Activated naive CD4-positive, alpha-beta T cell treated with anti-CD3 and anti-CD28 coated beads, Interleukin-2, amount 50 U/mL, for 16 hours (primary cell): ENCODE measurements at regions not wholly inside any gene's neighbourhood (a gene's known extent, or its start where the extent isn't known, plus 50 kb on each side); places are given as distances from the start of the nearest gene placed in this dataset.
"Not testable (repeated sequence)": the region's sequence is repeated elsewhere in the genome, so short reads cannot be mapped to it uniquely, and the experiment has no call there.

Experiments
- DNase-seq: peaks from one replicate; pipeline ENCODE4 v3.0.0-alpha.2; 2020

DNA sequence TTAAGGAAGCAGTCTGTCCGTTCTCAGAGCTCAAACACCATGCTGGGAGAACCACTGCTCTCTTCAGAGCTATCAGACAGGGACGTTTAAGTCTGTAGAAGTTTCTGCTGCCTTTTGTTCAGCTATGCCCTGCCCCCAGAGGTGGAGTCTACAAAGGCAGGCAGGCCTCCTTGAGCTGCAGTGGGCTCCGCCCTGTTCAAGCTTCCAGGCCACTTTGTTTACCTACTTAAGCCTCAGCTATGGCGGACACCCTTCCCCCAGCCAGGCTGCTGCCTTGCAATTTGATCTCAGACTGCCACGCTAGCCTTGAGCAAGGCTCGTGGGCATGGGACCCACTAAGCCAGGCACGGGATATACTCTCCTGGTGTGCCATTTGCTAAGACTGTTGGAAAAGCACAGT lies 180.7 kb upstream of the TMEM196 start:
- not testable (repeated sequence) for DNase-seq

DNA sequence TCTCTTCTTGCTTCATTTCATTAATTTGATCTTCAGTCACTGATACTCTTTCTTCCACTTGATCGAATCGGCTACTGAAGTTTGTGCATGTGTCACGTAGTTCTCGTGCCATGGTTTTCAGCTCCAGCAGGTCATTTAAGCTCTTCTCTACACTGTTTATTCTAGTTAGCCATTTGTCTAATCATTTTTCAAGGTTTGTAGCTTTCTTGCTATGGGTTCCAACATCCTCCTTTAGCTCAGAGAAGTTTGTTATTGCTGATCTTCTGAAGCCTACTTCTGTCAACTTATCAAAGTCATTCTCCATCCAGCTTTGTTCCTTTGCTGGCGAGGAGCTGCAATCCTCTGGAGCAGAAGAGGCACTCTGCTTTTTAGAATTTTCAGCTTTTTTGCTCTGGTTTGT lies 180.0 kb upstream of the TMEM196 start:
- DNase-seq = not testable (repeated sequence)

DNA sequence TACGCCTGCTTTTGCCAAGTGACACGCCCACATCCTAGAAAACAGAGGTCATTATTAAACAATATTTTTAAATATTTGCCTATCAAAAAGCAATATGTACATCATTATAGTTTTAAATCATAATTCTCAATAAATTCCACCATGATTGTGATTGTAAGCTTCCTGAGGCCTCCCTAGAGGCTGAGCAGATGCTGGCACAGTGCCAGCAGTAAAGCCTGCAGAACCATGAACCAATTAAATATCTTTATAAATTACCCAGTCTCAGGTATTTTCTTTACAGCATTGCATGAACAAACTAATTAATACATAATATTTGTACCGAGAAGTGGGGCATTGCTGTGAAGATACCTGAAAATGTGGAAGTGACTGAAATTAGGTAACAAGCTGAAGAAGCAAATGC lies 174.7 kb upstream of the TMEM196 start:
- no peak for DNase-seq

DNA sequence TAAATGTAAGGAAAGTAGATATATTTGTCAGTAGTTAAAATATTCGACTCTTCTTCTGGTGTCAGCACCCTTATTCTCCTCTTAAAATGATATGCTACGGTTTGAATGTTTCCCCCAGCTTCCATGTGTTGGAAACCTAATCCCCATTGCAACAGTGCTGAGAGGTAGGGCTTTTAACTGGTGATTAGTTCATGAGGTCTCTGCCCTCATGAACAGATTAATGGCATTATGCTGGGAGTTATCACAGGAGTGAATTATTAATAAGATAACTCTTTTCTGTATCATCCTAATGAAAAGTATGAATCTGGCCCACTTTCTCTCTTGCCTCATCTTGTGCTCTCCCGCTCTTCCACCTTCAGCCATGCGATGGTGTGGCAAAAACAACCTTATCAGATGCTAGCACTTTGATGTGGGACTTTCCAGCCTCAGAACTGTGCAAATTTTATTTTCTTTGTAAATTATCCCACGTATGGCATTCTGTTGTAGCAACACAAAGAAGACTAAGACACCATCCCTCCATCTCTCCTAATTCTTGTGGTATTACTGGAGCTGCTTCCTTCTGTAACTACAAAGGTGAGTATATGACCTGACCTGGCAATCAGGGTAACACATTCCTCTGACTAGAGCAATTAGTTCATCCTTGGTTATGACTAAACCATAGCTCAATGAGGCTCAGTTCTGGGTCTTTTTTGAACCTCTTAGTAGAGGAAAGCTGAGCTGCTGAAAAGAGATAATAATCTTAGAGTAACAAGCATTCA lies 171.1 kb upstream of the TMEM196 start:
- no peak for DNase-seq

DNA sequence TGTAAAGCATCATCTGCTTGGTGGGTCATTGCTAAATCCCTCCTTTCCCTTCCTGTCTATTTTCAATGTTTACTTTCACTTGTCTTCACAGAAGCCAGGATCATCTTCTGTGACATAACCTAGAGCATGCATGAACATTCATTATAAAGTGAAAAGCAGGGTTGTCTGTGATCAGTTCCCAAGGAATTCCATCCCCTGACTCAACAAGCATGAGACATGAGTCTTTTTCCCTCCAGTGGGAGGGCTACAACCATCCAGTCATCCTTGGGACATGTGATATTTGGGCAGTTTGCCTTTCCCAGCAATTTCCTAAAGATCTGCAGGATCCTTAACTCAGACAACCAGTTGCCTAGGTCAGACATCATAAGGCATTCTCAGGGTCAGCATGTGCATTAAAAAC lies 166.3 kb upstream of the TMEM196 start:
- DNase-seq = no peak

DNA sequence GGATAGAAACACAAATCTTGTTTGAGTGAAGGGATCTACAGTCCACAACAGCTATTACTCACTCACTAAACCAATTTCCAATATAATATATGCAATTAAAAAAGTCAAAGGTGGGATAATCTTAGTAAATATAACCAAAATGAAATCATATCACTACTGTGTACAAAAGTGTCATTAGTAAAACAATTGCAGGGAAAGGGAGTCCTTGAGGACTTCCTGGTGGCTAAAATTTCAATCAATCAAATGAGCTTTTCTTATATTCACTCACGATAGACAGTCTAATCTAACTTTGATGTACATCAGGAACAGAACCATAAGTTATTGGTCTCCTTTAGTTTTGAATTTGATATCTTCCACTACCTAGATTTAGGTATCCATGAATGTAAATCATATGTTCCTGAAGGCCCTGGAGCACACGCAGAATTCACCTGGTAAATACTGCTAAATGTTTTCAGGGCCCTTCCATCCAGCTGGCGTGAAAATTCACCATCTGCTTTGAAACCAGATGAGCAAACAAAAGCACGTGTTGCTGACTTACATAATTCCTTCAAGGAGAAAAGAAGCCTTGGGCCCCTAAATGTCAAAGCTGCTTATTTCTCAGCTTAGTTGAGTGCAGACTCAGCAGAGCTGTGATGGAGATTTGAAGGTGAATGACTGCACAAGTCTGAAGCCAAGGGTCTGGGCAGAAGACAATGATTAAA lies 159.3 kb upstream of the TMEM196 start:
- no peak for DNase-seq

DNA sequence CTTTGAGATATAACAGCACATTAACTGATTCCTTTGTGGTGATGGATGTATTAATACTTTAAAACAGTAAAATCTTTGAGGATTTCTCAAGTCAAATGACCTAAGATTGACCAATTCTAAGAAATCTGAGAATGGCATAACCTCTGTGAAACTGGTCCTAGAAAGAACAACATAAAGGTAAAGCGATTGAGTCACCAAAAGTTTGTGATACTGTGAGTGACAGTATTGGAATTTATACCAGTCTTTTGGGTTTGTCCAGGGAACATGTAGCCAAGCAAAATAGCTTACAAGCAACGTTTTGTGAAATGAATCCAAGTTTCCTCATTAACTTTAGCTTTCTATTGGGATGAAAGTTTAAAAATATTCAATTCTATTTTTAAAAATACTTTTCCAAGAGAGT lies 157.4 kb upstream of the TMEM196 start:
- no peak for DNase-seq

DNA sequence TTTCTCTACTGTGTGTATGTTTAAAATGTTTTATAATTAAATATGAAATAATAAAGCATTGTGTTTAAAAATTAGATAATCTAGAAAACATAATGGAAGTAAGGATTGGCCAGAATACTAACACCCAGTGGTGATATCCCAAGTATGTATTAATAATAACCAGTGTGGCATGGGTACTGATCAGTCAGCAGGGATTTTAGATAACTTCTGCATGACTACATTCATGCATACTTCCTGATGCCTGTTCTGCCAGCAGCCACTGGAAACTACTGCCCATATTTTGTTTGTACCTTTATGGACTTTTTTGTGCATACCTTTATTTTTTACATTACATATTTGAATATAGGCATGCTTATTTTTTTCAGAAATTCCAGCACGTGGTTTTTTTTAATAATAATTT lies 156.6 kb upstream of the TMEM196 start:
- DNase-seq = no peak

DNA sequence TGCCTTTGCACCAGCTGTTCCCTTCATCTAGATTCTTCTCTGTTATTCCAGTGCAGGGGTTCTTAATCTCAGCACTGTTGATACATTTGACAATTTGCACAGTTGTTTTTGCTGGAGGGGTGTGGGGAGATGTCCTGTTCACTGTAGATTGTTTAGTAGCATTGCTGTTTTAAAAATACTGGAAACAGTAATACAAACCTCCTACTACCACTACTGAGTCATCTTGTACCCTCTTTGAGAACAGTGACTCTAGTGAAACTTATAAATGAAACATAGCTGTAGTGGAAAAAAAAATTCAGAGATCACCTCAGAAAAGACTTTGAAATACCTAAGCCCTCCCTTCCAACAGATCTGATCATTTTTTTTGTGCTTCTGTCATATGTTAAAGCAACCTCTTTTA lies 154.8 kb upstream of the TMEM196 start:
- DNase-seq = no peak

DNA sequence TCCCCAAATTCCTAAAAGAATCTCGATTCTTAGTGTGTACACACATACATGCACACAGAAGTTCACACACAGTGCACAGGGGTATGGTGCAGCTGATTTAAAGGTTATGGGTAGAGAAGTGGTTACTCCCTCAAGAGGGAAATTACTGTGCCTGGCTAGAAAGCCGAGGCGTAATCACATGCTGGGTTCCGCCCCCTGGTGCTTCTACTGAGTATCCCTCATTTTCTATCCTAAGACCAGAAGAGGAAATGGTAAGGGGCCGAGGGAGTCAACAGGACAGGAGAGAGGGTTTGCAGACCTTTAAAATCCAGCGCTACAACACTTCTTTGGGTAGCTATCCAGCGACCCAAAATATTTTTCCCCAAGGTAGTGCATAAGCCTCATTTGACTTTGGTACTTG lies 147.3 kb upstream of the TMEM196 start:
- no peak for DNase-seq

DNA sequence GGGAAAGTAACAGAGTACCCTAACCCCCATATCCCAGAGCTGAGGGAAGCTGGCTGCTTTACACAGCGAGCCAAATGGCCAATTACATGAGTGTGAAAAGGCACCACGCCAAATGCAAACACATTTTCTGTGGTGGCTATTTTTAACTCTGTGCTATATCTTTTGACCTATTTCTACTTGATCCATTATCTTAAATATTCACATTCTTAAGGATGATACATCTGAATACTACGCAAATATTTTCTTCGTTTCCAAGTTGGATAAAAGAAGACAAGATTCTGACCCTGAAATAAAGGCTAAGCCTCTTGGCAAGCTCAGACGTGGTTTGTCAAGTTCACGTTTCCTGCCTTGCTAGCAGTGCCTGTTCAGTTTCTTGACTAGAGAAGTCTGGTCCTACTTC lies 146.7 kb upstream of the TMEM196 start:
- no peak for DNase-seq

DNA sequence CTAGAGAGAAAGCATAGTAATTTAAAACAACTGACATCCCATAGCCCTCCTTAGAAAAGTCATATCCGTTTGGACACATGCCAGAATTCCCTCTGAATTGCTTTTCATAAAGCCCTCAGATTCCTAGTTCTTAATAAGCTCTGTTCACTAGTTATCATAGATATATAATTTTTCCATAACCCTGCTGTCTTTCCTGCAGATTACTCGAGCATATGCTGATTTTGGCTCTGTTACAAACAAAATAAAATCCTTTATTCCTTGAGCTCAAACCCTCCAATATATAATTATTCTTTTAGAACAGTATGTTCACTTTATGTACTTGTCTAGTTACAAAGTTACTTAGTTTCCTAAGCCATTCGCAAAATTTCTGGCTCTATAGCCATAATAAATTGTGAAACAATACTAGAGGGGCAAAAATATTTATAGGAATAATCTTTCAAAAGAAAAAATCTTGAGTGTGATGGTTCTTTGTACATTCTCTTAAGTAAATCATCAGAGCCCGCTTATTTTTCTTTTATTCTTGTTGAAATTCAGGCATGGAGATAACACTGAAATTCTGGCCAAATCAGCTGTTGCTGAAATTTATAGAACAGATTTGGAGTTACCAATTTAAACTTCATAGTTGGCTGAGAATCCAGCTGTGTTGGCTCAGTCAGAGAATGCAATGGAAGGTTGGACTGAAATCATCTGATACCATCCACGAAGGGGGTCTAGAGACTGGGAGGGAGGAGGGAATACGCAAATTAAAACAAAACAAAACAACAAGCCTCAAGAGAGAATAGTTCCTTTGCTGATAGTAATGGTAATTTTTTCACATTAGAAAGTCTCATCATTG lies 146.1 kb upstream of the TMEM196 start:
- DNase-seq = no peak

DNA sequence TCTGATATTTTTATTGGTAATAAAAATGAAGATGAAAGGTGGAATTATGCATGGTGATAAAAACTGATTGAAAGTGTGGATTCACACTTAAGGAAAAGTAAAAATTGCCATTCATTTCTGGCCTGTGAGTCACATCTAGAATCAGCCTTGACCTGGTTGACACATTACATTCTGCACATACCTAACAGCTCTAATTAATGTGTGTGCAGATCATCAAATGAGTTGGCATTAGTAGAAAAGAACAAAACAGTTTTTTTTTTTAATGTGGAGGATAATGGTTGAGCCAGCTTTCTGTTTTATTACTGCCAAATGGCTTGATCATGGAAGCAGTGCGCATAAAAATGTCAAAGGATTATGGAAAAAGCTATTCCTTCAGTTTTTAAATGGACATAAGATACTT lies 142.6 kb upstream of the TMEM196 start:
- DNase-seq = no peak

DNA sequence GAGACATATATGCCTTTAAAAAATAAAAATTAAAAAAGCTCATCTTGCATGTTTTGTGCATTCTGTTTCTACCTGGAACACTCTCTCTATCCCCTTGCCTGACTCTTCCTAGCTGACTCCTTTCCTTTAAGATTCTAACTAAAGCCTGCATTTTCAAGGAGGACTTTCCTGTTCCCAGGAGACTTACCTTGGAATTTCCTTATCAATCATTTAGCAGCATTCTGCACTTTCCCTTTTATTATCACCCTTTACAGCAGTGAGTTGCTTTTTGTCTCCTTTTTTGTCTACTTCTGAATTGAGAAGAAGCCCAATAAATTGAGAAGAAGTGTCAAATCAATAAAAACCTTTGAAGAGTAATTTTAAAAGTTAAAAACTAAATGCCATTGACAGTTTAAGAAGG lies 142.2 kb upstream of the TMEM196 start:
- no peak for DNase-seq

DNA sequence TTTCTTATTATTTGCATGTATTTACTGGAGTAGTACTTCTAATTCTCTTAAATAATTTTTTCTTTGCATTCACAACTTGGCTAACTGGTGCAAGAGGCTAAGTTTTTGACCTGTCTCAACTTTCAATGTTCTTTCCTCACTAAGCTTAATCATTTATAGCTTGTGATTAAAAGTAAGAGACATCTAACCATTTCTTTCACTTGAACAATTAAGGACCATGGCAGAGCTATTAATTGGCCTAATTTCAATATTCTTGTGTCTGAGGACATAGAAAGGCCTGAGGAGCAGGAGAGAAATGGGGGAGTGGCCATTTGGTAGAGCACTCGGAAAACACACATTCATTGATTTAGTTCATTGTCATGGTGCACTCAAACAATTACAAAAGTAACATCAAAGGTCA lies 141.4 kb upstream of the TMEM196 start:
- no peak for DNase-seq

DNA sequence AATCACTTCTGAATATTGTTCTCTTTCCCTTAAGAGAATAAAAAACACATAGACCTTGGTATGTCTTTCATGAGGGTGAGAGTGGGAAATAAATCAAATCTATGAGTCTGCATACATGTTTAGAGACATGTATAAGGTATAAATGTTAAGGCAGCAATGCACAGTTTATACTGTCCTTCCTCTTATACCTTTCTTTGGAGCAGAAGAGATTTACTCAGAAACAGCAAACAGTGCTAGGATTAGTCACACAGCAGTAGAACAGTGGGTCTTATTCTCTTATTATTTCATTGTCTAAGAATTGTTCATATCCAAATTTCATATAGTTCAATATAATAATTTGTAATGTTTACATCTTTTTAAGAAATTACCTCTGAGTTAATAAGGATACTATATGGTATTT lies 126.7 kb upstream of the TMEM196 start:
- no peak for DNase-seq

DNA sequence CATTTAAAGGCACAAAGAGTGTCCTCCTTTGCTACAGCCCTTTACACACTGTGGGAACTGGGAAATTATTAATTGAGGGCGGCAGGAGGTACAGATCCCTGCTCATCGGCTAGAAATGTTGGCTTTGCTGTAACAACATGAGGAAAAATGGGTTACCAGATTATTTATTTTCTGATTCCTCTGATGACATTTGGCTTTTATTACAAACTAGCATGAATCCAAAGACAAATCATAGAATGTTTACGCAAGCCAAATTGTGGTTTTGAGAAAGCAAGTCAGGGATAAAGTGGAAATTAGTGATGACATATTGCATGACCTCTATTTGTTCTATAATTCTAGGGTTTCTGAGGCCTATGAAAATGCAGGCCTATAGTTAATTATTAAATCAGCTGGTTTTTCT lies 126.1 kb upstream of the TMEM196 start:
- DNase-seq = no peak

DNA sequence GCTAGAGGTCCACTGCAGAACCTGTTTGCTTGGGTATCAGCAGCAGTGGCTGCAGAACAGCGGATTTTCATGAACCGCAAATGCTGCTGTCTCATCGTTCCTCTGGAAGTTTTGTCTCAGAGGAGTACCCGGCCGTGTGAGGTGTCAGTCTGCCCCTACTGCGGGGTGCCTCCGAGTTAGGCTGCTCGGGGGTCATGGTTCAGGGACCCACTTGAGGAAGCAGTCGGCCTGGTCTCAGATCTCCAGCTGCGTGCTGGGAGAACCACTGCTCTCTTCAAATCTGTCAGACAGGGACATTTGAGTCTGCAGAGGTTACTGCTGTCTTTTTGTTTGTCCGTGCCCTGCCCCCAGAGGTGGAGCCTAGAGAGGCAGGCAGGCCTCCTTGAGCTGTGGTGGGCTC lies 109.5 kb upstream of the TMEM196 start:
- DNase-seq = not testable (repeated sequence)

DNA sequence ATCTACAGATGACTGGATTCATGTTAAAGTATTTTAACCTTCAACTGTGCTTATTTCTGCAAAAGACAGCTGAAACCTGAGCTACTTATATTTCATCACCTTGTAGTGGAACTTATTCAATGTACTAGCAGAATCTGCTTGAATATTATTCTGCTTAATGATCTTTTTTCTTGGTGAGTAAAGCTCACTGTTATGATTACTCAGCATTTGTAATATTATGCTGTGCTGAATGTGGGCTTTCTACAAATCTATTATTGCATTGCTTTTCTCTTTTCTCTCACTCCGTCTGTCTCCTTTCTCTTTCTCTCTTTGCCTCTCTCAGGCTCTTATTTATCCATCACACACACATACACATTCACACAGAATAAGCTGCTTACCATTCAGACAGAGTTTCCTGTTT lies 98.7 kb upstream of the TMEM196 start:
- DNase-seq = no peak

DNA sequence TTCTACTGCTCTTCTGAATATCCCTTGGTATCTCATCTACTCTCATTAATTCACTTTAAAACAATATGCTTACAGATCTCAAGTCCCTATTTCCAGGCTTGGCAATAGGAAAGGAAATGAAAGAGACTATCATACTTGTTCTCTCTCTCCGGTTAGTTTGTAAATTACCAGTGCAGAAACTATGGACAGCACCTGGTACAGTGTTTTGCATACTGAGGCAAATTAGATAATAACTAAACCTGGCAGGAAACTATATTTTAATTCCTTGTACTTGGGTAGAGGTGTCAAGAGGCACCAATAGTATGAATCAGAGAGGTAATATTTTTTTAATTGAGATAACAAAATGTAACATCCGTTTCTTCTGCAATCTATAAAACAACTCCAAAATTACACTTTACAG lies 97.7 kb upstream of the TMEM196 start:
- no peak for DNase-seq

DNA sequence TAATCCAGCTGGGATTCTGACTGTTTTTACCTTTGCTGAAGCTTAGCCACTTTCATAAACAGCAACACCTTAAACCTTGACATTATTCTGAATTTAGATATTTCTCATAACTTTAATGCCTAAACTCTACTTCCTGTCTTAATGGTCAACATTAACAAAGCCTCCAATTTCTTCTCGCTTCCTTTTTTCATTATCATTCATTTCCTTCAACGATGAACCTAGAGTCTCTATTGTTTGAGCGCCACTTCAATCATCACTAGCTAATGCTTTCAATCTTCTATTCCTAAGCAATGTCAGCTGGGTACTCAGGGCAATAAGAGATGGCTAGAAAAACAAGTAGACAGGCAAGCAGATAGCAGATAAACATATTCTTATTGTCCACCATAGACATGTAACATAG lies 96.6 kb upstream of the TMEM196 start:
- DNase-seq = no peak

DNA sequence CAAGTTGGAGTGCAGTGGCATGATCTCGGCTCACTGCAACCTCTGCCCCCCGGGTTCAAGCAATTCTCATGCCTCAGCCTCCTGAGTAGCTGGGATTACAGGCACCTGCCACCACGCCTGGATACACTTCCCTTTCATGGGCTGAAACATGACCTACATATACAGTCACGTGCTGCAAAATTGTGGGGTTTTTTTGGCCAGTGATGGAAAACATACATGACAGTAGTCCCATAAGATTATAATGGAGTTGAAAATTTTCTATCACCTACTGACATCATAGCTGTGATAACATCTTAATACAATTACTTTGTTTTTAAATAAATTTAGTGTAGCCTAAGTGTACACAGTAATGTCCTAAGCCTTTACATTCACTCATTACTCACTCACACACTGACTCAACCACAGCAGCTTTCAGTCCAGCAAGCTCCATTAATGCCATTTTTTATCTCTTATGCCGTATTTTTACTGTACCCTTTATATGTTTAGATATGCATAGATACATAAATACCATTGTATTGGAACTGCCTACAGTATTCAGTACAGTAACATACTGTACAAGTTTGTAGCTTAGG lies 79.9 kb upstream of the TMEM196 start:
- no peak for DNase-seq

DNA sequence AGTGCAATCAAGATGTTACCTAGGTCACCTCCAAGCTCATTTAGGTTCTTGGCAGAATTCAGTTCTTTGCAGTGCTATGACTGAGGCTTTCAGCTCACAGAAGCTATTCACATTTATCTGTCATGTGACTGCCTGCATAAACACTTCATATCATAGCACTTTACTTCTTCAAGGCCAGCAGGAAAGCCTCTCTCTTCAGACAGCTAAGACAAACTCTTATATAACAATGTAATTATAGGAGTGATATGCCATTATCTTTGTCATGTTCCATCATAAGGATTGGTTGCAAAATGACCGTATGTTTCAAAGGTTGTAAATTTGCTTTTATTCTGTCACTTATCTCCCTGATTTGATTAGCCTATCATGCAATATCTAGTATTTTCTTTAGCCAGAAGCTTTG lies 78.8 kb upstream of the TMEM196 start:
- no peak for DNase-seq

DNA sequence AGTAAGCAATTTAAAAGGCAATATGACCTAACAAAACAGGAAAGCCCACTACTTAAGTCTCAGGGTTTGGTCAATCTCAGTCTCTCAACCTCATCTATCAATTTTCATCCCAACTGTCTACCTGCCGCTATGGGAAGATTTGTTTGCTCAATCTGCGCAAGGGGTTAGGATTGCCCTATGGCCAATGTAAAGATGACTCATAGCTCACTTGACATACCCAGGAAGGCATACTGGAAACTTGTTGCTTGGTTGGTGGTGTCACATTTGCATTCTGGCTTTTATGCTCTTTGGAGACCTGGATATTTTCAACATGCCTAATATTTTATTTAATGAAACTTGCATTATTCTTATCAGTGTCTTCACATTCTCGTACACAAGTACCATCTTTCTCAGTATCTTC lies 78.1 kb upstream of the TMEM196 start:
- no peak for DNase-seq
